K562 (cell line): ENCODE measurements at regions not wholly inside any gene's neighbourhood (a gene's known extent, or its start where the extent isn't known, plus 50 kb on each side); places are given as distances from the start of the nearest gene placed in this dataset.

Source experiments
- ATAC-seq: fragments of 200-7000 bp; cut with Tn5 transposase; 3 replicates; pipeline ENCODE4 v1.9.1; 2020; ENCODE audit warnings: moderate library complexity
- BruUV-seq: library from RNA; stranded (reverse); fragments of 400-500 nt; replicated peaks from 2 replicates; lab custom pipeline; 2021; lab: Mats Ljungman, UMichigan
- CTCF ChIA-PET: fragments of 300-600 bp; formaldehyde crosslinking; extraction: SDS; loops from one replicate; lab custom pipeline; 2021; ENCODE audit warnings: low intra/inter-chr PET ratio; lab: Yijun Ruan, JAX
- POLR2A ChIA-PET: fragments of 300-600, 350-650 bp; sonication (Branson Sonifier 250); formaldehyde crosslinking; extraction: SDS; loops from one replicate; lab custom pipeline; 2021; ENCODE audit warnings: antibody characterized with exemption, inconsistent platforms; lab: Yijun Ruan, JAX
- DNase-seq, 4 experiments: peaks; one replicate each; pipeline versions ENCODE4 v3.0.0 to v3.0.0-alpha.2; 2011 to 2018; ENCODE audit warnings: low spot score in 3 of 4, mixed read lengths in 3 of 4; ENCODE audit errors: extremely low read depth in 1 of 4
- FAIRE-seq: peaks from 2 replicates; lab custom pipeline; 2011; peaks lifted over from hg19 to GRCh38; lab: Jason Lieb, UNC
- H2AFZ ChIP-seq: 2 replicates; pipeline ENCODE4 v1.6.0; 2011; ENCODE audit warnings: low read depth, low read length, control low read depth, inconsistent platforms
- H3K27ac ChIP-seq: fragments of 200-600 bp; 3 replicates; pipeline ENCODE4 v1.8.0; 2011; ENCODE audit warnings: low read depth, mild to moderate bottlenecking, control low read depth, inconsistent platforms, low read length, moderate library complexity, mixed read lengths; ENCODE audit errors: extremely low read depth
- H3K27me3 ChIP-seq, 2 experiments: fragments of 300-600 bp in 1 of 2; 2 replicates in 1 of 2; 3 replicates in 1 of 2; pipeline versions ENCODE4 v1.6.0 to v1.8.0; 2011; ENCODE audit warnings: inconsistent platforms in 2 of 2, low read length in 2 of 2, mild to moderate bottlenecking in 1 of 2, mixed read lengths in 1 of 2, moderate library complexity in 1 of 2; ENCODE audit not compliant: control insufficient read depth in 2 of 2, insufficient read depth in 2 of 2
- H3K36me3 ChIP-seq: fragments of 300-600 bp; 3 replicates; pipeline ENCODE4 v1.8.0; 2011; ENCODE audit warnings: mild to moderate bottlenecking, low read length, inconsistent platforms; ENCODE audit not compliant: control insufficient read depth, insufficient read depth
- H3K4me1 ChIP-seq, 2 experiments: fragments of 200-600 bp in 1 of 2; replicated peaks in 1 of 2; 2 replicates in 1 of 2; 3 replicates in 1 of 2; pipeline versions ENCODE4 v1.5.1 to v1.8.0; 2011; ENCODE audit warnings: inconsistent platforms in 2 of 2, low read length in 2 of 2, mild to moderate bottlenecking in 1 of 2, mixed read lengths in 1 of 2, moderate library complexity in 1 of 2; ENCODE audit not compliant: control insufficient read depth in 2 of 2, insufficient read depth in 2 of 2
- H3K4me2 ChIP-seq: 2 replicates; pipeline ENCODE4 v1.6.1; 2011; ENCODE audit warnings: low read length, control low read depth, inconsistent platforms, mixed read lengths; ENCODE audit not compliant: insufficient read depth
- H3K4me3 ChIP-seq: fragments of 200-600 bp; sonication (generic), shearing (Covaris generic); 2 replicates; pipeline ENCODE4 v1.5.1; 2016; ENCODE audit warnings: control low read depth, inconsistent platforms
- H3K79me2 ChIP-seq: fragments of 200-600 bp; 3 replicates; pipeline ENCODE4 v1.8.0; 2011; ENCODE audit warnings: low read length, inconsistent platforms; ENCODE audit not compliant: control insufficient read depth, insufficient read depth
- H3K9ac ChIP-seq, 2 experiments: 2 replicates each; pipeline versions ENCODE4 v1.6.0 to v1.6.1; 2011; ENCODE audit warnings: low read depth in 2 of 2, low read length in 2 of 2, control low read depth in 1 of 2, inconsistent platforms in 1 of 2, mild to moderate bottlenecking in 1 of 2, mixed read lengths in 1 of 2; ENCODE audit not compliant: insufficient read depth in 1 of 2
- H3K9me1 ChIP-seq: one replicate; pipeline ENCODE4 v1.6.0; 2011; ENCODE audit warnings: inconsistent platforms, mild to moderate bottlenecking, low read length, moderate library complexity; ENCODE audit not compliant: control insufficient read depth, insufficient read depth
- H3K9me3 ChIP-seq: replicated peaks from 2 replicates; pipeline ENCODE4 v1.5.1; 2011; ENCODE audit warnings: low read depth, low read length, inconsistent platforms; ENCODE audit not compliant: control insufficient read depth, insufficient read depth
- H4K20me1 ChIP-seq: replicated peaks from 2 replicates; pipeline ENCODE4 v1.6.1; 2011; ENCODE audit warnings: low read length, inconsistent platforms, mixed read lengths; ENCODE audit not compliant: control insufficient read depth, insufficient read depth
- ARID1B ChIP-seq: fragments of 450-650 bp; IDR thresholded peaks from 2 replicates; pipeline ENCODE4 v1.6.1; 2016; ENCODE audit warnings: antibody characterized with exemption, mild to moderate bottlenecking, inconsistent platforms
- ARID2 ChIP-seq: fragments of 450-650 bp; IDR thresholded peaks from 2 replicates; pipeline ENCODE4 v1.6.1; 2017; ENCODE audit warnings: antibody characterized with exemption, mild to moderate bottlenecking
- ASH1L ChIP-seq: fragments of 450-650 bp; IDR thresholded peaks from 2 replicates; pipeline ENCODE4 v1.6.1; 2018; ENCODE audit warnings: borderline replicate concordance, mild to moderate bottlenecking, low read depth; ENCODE audit not compliant: partially characterized antibody
- BCL6 ChIP-seq: fragments of 250-450 bp; sonication (Bioruptor Pico); IDR thresholded peaks from 2 replicates; pipeline ENCODE4 v1.4.0; 2020
- KHSRP ChIP-seq: fragments of 450-650 bp; IDR thresholded peaks from 2 replicates; pipeline ENCODE4 v1.6.1; 2017
- NCOA1 ChIP-seq: fragments of 450-650 bp; IDR thresholded peaks from 2 replicates; pipeline ENCODE4 v1.6.1; 2016; ENCODE audit warnings: low read depth
- NR1H2 ChIP-seq: sonication (generic); formaldehyde crosslinking; IDR thresholded peaks from 2 replicates; pipeline ENCODE4 v1.4.0; 2020; ENCODE audit warnings: mild to moderate bottlenecking, missing genetic modification reagents
- WGBS: fragments of 100-300 bp; shearing (Covaris generic); methylation state at CpG from one replicate; pipeline ENCODE4 v1.1.6; 2016; ENCODE audit warnings: low coverage, mixed read lengths; ENCODE audit not compliant: insufficient coverage; ENCODE audit errors: missing lambda C conversion rate; 5-methylcytosine and 5-hydroxymethylcytosine counted together
- in situ Hi-C: fragments of 300-500 bp; cut with MboI; formaldehyde crosslinking; loops from 4 replicates; pipeline ENCODE4 v1.15.0; 2018; ENCODE audit warnings: inconsistent platforms, mixed read lengths
- intact Hi-C: fragments of 100-400 bp; cut with micrococcal nuclease; formaldehyde crosslinking; loops from 2 replicates; pipeline ENCODE4 v1.14.2; 2022
- TF ChIP-seq, protein P1 (sequence below), 2 experiments: fragments of 250-450 bp in 1 of 2; fragments of 450-650 bp in 1 of 2; sonication (Bioruptor Pico) in 1 of 2; IDR thresholded peaks; 2 replicates each; pipeline versions ENCODE4 v1.6.1 to v1.8.0; 2016 to 2021; ENCODE audit warnings: mild to moderate bottlenecking in 2 of 2, moderate library complexity in 2 of 2, missing compliant biosample characterization in 1 of 2, missing genetic modification characterization in 1 of 2
- TF ChIP-seq, protein P2 (sequence below): fragments of 450-650 bp; IDR thresholded peaks from 2 replicates; pipeline ENCODE4 v1.6.1; 2016; ENCODE audit warnings: mild to moderate bottlenecking

DNA sequence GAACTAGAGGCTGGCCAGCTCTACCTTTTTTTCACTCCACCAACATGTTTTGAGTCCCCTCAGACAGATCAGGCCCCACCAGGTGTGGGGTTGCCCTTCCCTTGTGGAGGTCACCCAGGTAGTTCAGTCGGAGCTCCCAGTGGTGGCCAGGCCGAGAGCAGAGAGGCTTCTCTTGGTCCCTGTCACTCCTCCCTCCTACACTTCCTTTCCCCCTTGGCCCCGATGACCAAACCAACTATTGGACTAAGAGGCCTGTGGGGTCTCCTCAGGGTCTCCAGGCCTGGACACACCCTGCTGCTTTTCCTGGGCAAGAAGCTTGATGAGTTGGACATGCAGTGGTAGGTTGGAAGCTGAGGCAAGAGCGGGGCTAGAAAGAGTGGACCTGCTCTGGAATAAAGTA lies 174.8 kb downstream of the ZNF248 start:
- FAIRE-seq (no peak), ATAC-seq (no peak), DNase-seq (no peak)
- BruUV-seq: no TSS peak
- H3K4me1 ChIP-seq: peaks cover 0 to 7% of the 10 kb centered on the region in 2 experiments; a peak in 2 of 5 replicates
- H4K20me1 ChIP-seq: no peaks in the 10 kb centered on the region
- H3K4me2 ChIP-seq: no peak overlapping the region
- no peak overlapping the region for H3K27ac ChIP-seq
- intact Hi-C loops: no loop called here
- WGBS: 0% methylated on average over 3 of the region's 4 CpGs
- CTCF ChIA-PET: no interaction called here
- H3K9ac ChIP-seq: no peak overlapping the region
- in situ Hi-C loops: no loop called here
- H2AFZ ChIP-seq: no peak overlapping the region
- H3K9me3 ChIP-seq: no peaks in the 10 kb centered on the region
- H3K79me2 ChIP-seq: no peaks in the 10 kb centered on the region
- H3K36me3 ChIP-seq: no peaks in the 10 kb centered on the region
- no peaks in the 10 kb centered on the region for H3K27me3 ChIP-seq
- no peak for TF ChIP-seq KHSRP
- TF ChIP-seq, protein P1, sequence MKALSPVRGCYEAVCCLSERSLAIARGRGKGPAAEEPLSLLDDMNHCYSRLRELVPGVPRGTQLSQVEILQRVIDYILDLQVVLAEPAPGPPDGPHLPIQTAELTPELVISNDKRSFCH (CRISPR knock-in tag; IDR thresholded peaks at IDR 0.05): no peak
- TF ChIP-seq, protein P1 (tag; IDR thresholded peaks at IDR 0.05): no peak
- no peak for TF ChIP-seq ASH1L
- TF ChIP-seq NR1H2 (CRISPR knock-in tag): no peak
- TF ChIP-seq ARID2: no peak
- TF ChIP-seq, protein P2, sequence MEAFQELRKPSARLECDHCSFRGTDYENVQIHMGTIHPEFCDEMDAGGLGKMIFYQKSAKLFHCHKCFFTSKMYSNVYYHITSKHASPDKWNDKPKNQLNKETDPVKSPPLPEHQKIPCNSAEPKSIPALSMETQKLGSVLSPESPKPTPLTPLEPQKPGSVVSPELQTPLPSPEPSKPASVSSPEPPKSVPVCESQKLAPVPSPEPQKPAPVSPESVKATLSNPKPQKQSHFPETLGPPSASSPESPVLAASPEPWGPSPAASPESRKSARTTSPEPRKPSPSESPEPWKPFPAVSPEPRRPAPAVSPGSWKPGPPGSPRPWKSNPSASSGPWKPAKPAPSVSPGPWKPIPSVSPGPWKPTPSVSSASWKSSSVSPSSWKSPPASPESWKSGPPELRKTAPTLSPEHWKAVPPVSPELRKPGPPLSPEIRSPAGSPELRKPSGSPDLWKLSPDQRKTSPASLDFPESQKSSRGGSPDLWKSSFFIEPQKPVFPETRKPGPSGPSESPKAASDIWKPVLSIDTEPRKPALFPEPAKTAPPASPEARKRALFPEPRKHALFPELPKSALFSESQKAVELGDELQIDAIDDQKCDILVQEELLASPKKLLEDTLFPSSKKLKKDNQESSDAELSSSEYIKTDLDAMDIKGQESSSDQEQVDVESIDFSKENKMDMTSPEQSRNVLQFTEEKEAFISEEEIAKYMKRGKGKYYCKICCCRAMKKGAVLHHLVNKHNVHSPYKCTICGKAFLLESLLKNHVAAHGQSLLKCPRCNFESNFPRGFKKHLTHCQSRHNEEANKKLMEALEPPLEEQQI: no peak
- no peak for TF ChIP-seq BCL6 (CRISPR knock-in tag)
- no peak for TF ChIP-seq NCOA1
- no peak for TF ChIP-seq ARID1B
- H3K9me1 ChIP-seq: no peaks in the 10 kb centered on the region
- POLR2A ChIA-PET: no interaction called here
- no peak overlapping the region for H3K4me3 ChIP-seq
